Tibial nerve (tissue), 4 donors: ENCODE measurements at regions not wholly inside any gene's neighbourhood (a gene's known extent, or its start where the extent isn't known, plus 50 kb on each side); places are given as distances from the start of the nearest gene placed in this dataset.

ENCODE experiments used
- CTCF ChIP-seq, 5 experiments: fragments of 200-600 bp in 3 of 5; fragments of 450-650 bp in 2 of 5; sonication (generic) in 3 of 5; IDR thresholded peaks; one replicate each; pipeline ENCODE4 v1.5.1; 2016 to 2019; ENCODE audit warnings: antibody characterized with exemption in 5 of 5, mild to moderate bottlenecking in 3 of 5, moderate library complexity in 2 of 5
- EP300 ChIP-seq, 2 donors: sonication (generic); formaldehyde crosslinking; IDR thresholded peaks; one replicate each; pipeline ENCODE4 v1.6.1; 2017; ENCODE audit warnings: antibody characterized with exemption in 2 of 2, mild to moderate bottlenecking in 1 of 2

GRCh38 chr14:58941629-58942028, 246.8 kb upstream of the DAAM1 start:
- TF ChIP-seq EP300 (IDR thresholded peaks at IDR 0.05) (no peak), CTCF (IDR thresholded peaks at IDR 0.05) (no peak)
